KG1 (cell line): ENCODE measurements at regions not wholly inside any gene's neighbourhood (a gene's known extent, or its start where the extent isn't known, plus 50 kb on each side); places are given as distances from the start of the nearest gene placed in this dataset.

Experiments
- DNase-seq: peaks from one replicate; lab custom pipeline; 2025; lab: John Stamatoyannopoulos, UW

DNA sequence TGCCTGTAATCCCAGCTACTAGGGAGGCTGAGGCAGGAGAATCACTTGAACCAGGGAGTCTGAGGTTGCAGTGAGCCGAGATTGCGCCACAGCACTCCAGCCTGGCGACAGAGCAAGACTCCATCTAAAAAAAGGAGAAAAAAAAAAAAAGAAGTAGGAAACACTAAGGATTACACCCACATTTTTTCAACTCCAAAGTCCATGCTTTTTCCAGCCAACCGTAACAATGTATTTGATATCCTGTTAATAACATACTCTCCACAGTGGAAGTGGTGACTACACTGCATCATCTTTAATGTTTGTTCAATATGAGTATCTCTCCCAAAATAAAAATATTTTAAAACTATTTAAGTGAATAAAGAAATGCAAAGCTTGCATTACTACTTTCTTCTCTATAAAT lies 481.6 kb upstream of the ACVR2A start:
- DNase-seq = no peak

DNA sequence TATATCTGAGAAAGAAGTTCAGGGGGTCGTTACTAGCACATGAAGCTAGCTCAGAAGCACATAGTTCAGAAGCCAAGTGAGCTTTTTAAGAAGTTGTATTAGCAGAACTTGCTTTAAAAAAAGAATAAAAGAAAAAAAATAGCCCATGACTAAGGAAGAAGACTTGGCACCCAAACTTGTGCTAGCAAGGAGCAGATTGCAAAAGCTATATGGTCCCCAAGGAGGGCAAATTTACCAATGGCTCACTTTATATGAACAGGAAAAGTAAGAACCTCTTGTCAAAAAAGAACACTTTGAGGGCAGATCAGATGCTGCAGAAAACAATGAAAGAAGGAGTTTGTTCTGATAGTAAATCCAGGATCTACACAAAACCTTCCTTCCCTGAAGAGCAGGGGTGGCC lies 486.5 kb upstream of the ACVR2A start:
- DNase-seq = no peak

DNA sequence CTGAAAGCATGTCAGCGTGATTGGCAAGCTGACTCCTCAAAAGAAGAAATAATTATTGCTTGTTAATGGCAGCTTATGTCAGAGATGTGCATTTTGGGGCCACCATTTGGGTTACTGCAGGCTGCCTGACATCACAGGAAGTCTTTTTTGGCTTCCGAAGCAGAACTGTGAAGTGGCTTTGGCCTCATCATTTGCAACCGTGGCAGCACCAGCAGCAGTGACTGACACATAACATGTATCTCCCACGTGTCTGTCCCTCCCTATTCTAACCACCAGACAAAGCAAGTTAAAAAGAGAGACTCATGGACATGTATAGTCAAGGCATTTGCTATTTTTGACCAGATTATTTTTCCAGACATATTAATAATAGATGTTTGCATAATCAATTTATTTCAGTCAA lies 488.7 kb upstream of the ACVR2A start:
- no peak for DNase-seq

DNA sequence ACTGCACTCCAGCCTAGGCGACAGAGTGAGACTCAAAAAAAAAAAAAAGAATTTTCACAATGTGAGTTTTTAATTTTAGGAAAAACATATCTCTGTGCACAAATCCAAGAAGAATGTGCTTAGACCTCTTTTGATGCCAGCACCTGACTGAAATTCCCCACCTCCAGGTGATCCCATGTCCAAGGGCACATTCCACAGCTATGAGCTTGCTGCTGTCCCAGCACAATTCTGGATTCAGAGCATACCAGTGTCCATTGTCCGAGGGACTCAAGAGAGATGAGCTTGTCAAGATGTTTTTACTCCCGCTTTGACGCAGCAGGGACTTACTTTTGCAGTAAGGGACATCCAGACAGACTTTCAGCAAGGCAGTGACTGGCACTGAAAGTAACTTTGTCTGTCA lies 489.1 kb upstream of the ACVR2A start:
- no peak for DNase-seq

DNA sequence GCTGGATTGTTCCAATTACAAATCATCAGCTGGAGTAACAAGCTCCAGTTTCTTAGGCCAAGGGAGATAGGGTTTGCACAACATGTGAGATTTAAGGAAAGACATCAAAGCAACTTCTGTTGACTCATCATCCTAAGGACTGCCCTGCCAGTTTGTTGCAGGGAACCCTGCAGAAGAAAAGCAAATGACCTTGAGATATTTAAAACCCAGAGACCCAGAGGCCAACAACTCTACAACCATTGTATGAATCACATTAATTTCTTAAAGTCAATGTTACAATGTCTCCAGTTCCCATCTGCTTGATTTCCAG lies 491.8 kb upstream of the ACVR2A start:
- DNase-seq = no peak

DNA sequence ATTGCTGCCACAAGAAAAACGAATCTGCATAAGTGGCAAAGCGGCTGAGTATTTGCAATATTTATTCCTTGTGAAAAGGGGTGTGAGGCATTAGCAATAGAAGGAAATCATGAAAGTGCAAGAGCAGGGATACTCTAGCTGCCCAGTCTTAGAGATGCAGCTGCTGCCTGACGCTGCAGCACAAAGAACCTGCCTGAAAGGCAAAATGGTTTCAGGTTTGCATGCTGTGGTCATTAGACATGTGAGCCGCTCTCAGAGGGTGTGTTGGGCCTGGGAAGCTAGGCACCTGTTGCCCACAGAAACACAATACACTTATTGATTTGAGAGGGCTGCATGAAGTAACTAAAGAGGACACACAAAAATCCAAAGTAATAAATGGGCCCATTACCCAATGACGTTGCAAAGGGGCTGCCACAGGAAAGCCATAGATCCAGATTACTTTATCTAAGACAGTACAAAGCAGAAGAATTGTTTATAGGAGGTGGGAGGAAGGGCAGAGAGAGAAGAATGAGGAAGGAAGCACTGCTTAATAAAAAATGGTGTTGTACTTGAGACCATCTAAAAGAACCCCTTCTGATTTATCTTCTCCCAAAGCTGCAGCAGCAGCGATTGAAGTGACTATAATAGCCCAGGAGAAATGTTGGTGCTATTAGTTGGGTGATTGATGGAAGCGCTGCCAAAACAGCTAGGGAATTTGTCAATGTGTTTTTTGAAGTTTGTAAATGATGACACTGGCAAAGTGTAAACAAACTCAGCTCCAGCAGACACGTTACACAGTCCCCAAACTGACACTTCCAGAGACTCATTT lies 492.4 kb upstream of the ACVR2A start:
- DNase-seq = no peak

DNA sequence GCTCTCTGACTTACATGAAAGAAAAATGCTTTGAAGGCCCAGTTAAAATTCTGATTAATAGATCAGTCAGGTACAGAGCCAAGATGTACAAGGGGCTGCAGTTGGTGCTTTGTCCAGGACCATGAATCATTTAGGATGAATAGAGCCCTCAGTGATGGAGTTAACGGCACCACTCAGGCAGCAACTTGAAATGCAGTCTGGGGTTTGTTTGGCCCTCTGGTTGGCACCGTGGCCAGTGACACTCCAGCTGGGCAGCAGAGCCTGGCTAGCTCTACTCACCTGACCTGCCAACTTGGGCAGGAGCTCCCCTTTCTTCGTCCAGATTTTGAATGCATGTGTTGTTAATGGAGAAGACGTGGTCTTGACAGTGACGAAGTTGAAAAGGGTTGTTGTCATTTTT lies 493.0 kb upstream of the ACVR2A start:
- DNase-seq = no peak

DNA sequence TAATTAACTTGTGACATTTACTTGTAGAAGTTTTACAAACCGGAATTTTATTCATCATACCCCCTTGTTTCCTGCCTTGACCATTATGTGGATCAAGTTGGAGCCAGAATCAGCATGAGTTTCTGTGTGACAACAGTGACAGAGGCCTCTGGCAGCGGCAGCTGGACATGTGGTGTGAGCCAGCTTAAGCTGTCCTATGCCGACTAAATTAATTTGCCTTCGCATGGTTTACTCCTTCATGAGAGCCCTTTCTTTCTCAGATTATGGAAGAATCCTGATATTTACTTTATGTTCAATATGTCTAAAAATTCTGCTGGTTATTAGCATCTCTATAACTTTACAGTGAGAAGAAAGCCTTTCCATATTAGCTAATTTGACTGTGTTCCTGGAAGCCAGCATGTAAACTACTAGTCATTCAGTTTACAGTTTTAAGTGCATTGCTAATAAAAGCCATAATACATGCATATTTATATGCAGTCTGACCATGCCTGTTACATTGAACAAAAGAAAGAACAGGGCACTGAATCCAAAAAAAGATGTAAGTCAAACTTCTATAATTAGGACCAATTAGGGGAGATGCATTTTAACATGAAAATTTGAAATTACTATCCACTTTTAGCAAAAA lies 495.8 kb upstream of the ACVR2A start:
- DNase-seq = no peak

DNA sequence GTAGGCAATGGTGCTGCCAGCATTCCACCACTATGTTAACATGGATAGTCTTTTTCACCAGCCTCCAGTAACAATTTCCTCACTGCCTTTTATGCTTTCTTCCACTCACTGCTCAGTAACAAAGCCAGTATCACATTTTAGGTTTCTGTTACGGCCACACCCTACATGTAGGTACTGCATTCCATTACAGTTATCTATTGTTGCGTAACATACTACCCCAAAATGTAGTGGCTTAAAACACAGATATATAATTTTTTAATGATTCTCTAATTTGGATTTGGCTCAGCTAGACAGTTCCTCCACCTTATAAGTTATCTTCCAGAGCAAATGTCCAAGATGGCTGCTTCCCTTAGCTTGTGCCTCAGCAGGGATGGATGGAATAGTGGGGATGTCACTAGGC lies 498.7 kb upstream of the ACVR2A start:
- no peak for DNase-seq

DNA sequence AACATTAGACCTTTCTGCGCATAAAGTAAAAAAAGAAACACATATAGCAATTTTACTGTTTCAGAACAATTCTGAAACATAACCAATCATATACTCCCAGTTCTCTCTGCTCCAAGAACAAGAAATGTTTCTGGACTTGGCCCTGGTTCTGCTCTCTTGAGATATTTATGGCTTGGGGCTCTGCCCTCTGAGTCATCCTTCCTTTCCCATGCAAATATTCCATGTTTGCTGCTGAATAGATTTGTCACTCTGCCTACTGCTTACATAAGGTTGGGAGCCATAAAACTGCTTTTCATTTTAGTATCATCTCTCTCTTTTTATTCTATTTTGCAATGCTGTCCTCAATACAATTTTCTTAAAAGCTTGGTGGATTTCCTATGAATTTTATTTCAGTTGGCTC lies 499.6 kb upstream of the ACVR2A start:
- DNase-seq = no peak

DNA sequence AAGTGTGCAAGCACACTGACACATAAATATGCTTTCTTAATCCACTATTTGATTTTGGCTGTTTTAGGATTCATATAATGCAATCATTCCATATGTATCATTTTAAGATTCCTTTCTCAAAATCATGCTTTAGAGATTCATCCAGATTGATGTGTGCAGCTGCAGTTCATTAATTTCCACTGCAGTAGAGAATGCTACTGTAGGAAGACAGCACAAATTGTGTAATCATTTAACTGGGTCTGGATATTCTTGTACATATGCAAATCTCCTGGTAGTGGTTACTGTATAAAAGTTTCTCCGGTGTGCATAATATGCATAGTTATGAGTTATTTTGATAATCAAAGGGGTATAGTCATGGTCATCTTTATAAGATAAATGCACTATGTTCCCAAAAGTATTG lies 502.5 kb upstream of the ACVR2A start:
- DNase-seq = no peak

DNA sequence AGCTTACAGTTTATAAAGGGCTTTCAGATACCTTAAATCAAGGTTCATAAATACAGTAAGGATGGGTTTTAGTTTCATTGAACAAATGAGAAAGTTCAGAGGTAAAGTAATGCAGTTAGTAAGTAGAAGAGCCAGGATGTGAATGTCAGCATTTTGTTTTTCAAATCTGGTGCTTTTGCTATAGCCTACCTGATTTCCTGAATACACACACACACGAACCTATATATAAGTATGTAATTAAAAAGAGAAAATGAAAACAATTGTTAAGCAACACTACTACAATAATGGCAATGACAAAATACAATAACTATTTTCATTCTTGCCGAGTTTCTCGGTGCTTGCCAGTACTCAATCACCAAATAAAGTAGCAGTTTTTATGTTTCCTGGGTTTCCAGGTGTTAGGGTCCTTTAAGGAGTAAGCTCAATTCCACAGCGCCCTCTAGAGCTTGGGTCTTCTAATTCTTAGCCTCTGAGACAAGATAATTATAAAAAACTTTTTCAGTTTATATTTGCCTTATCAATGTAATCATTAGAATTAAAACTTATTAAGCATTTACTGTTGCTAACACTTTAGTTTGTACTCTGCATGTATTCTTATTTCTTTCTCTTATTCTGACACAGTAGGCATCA lies 512.9 kb upstream of the ACVR2A start:
- DNase-seq = no peak

DNA sequence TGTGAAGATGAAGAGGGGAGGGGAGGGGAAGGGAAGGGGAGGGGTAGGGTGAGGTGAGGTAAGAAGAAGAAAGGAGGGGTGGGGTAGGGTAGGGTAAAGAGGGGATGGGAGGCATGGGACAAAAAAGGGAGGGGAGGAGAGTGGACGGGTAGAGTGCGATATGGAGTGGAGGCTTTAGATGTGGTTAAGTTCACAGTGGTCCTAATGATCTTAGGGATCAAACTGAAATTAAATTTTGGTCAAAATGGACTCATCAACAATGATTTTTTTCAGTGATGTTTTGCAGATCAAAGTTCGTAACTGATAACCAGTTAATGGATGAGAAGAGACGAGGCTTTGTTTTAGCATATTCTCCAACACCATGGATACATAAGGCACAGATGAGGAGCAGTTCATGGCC lies 513.9 kb upstream of the ACVR2A start:
- no peak for DNase-seq

DNA sequence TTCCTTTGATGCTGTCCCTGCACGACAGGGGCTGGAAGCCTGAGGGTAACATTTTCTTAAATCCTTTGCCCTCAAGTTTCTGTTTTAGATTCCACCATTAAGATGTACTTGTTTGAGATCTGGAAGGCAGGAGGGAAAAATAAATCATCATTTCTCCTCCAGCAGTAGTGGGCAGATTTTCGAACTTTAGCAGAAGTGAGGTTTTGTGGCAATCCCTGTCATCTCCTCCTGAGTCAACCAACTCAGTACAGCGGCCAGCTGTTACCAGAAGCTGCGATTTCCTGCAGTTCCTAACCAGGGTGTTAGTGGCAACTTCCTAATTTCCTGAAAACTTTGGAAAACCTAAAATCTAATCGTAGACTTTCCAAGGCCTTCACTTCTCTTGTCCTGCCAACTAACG lies 517.2 kb upstream of the ACVR2A start:
- no peak for DNase-seq

DNA sequence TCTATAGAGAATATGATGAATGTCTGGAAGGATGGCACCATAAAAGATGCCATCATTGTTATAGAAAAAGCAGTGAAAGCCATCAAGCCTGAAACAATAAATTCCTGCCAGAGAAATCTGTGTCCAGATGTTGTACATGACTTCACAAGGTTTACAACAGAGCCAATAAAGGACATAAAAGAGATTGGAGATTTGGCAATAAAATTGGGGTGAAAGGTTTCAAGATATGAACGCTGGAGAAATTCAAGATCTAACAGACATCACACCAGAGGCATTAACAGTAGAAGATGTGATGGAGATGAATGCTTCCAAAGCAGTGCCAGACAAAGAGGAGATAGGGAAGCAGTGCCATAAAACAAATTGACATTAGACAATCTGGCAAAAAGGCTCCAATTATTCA lies 518.8 kb upstream of the ACVR2A start:
- DNase-seq = no peak

DNA sequence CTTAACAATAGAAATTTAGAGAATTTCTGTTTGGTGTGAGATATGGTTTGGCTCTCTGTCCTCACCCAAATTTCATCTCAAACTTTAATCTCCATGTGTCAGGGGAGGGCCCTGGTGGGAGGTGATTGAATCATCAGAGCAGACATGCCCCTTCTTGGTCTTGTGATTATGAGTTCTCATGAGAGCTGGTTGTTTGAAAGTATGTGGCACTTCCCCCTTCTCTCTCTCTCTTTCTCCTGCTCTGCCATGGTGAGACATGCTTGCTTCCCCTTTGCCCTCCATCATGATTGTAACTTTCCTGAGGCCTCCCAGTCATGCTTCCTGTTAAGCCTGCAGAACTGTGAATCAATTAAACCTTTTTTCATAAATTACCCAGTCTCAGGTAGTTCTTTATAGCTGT lies 524.7 kb upstream of the ACVR2A start:
- DNase-seq = no peak

DNA sequence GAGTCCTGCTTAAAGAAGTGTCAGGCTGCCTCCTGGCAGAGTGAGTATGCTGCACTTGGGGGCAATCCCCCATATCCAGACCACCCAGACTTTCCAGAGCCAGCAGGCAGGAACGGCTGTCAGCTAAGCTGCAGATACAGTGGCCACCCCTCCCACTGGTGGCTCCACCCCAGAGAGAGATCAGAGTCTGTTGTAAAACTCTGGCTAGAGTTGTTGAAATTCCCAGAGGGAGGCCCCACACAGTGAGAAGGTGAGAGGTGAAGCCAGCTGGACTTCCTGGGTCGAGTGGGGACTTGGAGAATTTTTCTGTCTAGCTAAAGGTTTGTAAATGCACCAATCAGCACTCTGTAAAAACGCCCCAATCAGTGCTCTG lies 533.8 kb upstream of the ACVR2A start:
- no peak for DNase-seq

DNA sequence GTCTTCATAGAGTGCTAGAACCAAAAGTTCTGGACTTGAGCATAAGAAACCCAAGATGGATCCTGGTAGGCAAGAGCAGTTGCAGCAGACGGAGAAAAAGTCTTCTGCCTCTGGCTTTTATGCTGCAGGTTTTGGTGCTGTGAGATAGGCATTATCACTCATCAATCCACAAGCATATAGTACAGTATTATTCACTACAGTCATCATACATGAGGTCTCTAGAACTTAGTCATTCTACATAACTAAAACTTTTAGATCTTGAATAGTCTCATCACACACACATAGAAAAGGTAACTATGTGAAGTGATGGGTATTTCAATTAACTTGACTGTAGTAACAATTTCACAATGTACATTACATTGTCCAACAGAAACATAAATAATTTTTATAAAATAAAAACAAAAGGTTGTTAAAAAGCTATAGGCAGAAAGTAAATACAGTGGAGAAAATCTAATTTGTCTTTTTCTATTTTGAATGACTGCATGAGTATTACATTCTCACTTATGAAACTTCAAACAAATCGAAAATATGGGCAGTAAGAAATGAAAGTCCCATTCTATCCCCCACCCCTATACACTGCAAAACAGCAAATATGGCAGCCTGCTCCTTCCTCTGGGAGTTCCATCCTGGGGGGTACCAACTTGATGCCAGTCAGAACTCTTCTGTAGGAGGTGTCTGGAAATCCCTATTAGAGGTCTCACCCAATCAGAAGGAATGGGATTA lies 534.3 kb upstream of the ACVR2A start:
- no peak for DNase-seq

DNA sequence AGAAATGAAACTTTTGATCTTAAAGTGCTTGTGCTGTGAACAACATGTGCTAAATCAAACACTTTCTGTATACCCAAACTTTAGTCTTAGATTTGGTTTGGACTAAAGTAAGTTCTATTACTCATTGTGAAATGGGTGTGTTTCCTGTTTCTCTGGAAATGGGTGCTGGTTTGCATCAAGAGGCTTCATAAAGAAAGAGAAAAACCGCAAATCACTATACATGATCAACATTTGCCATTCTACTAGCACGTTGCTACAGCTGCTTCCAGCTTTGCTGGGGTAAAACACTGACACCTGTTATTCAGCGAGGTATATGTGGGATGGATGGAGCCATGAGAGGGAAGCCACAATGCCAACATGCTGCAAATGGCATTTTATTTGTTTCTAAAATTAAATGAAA lies 547.0 kb upstream of the ACVR2A start:
- DNase-seq = no peak

DNA sequence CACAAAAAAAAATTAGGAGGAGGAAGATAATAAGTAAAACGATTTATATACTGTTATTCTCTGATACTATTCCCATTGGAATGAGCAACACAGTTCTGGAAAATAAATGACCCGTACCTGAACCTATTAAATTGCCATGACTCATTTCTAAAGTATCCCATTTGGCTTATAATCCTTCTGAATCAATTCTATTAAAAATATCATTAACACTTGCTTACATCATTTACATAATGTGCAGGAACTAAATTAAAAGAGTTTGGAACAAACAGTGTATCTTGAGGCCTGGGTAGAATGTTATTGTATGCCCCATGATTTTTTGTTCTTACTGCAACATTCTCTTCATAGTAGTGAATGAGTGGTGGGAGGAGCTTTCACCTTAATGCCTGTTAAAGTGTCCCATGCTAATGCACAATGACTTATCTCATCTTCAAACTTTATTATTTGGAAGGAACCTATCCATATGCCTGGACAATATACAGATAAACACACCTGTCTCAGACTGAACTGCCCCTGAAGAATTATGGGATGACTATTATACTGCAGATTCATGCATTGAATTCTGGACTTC lies 549.9 kb upstream of the ACVR2A start:
- no peak for DNase-seq

DNA sequence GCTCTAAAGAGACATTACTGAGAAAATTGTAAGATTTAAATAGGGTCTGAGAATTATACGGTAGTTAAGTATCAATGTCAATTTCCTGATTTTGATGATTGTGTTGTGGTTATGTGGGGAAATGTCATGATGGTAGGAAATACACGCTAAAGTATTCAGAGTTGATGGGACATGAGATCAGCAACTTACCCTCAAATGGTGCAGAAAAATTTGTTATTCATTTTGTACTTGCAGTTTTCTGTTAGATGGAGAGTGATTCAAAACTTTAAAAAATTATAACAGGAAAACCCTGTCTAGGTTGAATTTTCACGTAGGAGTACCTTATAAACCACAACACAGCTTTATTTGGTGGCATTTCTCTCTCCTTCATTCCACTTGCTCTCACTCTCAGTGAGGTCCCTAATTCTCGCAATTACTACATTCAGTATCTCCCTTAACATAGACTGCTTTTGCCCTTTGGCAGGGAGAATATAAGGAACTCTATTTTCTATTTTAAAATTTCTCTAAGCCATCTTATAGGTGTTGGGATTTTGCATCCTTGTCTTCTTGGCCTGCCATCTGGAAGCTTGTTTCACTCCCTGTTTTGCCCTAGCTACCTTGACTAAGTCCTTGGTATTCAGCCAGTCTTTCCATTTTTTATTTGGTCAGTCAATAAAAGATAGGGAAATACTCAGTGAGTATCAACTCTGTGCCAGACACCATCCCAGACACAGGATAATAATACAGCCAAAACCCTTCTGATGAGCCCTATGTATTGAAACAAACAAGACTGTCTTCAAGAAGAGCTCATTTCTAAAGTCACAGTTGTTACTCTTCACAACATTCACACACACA lies 550.6 kb upstream of the ACVR2A start:
- no peak for DNase-seq

DNA sequence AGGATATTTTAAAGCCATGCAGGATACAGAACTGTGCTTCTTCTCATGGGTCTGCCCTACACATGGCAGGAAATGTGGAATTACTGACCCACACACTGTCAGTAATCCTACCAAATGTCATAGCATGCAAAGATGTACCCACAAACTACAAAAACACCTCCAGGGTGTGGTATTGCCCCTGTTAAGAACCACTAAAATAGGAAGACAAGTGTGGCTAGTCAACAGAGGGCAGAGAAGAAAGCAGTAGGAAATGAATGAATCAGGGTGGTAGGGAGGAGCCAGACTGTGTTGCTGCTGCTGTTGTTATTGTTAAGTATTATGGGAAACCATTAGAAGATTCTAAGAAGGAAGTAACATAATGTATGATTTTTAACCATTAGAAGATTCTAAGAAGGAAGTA lies 556.7 kb upstream of the ACVR2A start:
- no peak for DNase-seq
